K562 (cell line): ENCODE measurements at regions not wholly inside any gene's neighbourhood (a gene's known extent, or its start where the extent isn't known, plus 50 kb on each side); places are given as distances from the start of the nearest gene placed in this dataset.

ENCODE experiments used
- ATAC-seq: fragments of 200-7000 bp; cut with Tn5 transposase; 3 replicates; pipeline ENCODE4 v1.9.1; 2020; ENCODE audit warnings: moderate library complexity
- BruUV-seq: library from RNA; stranded (reverse); fragments of 400-500 nt; replicated peaks from 2 replicates; lab custom pipeline; 2021; lab: Mats Ljungman, UMichigan
- CTCF ChIA-PET: fragments of 300-600 bp; formaldehyde crosslinking; extraction: SDS; loops from one replicate; lab custom pipeline; 2021; ENCODE audit warnings: low intra/inter-chr PET ratio; lab: Yijun Ruan, JAX
- POLR2A ChIA-PET: fragments of 300-600, 350-650 bp; sonication (Branson Sonifier 250); formaldehyde crosslinking; extraction: SDS; loops from one replicate; lab custom pipeline; 2021; ENCODE audit warnings: antibody characterized with exemption, inconsistent platforms; lab: Yijun Ruan, JAX
- DNase-seq, 4 experiments: peaks; one replicate each; pipeline versions ENCODE4 v3.0.0 to v3.0.0-alpha.2; 2011 to 2018; ENCODE audit warnings: low spot score in 3 of 4, mixed read lengths in 3 of 4; ENCODE audit errors: extremely low read depth in 1 of 4
- FAIRE-seq: peaks from 2 replicates; lab custom pipeline; 2011; peaks lifted over from hg19 to GRCh38; lab: Jason Lieb, UNC
- H2AFZ ChIP-seq: 2 replicates; pipeline ENCODE4 v1.6.0; 2011; ENCODE audit warnings: low read depth, low read length, control low read depth, inconsistent platforms
- H3K27ac ChIP-seq: fragments of 200-600 bp; 3 replicates; pipeline ENCODE4 v1.8.0; 2011; ENCODE audit warnings: low read depth, mild to moderate bottlenecking, control low read depth, inconsistent platforms, low read length, moderate library complexity, mixed read lengths; ENCODE audit errors: extremely low read depth
- H3K27me3 ChIP-seq, 2 experiments: fragments of 300-600 bp in 1 of 2; 2 replicates in 1 of 2; 3 replicates in 1 of 2; pipeline versions ENCODE4 v1.6.0 to v1.8.0; 2011; ENCODE audit warnings: inconsistent platforms in 2 of 2, low read length in 2 of 2, mild to moderate bottlenecking in 1 of 2, mixed read lengths in 1 of 2, moderate library complexity in 1 of 2; ENCODE audit not compliant: control insufficient read depth in 2 of 2, insufficient read depth in 2 of 2
- H3K36me3 ChIP-seq: fragments of 300-600 bp; 3 replicates; pipeline ENCODE4 v1.8.0; 2011; ENCODE audit warnings: mild to moderate bottlenecking, low read length, inconsistent platforms; ENCODE audit not compliant: control insufficient read depth, insufficient read depth
- H3K4me1 ChIP-seq, 2 experiments: fragments of 200-600 bp in 1 of 2; replicated peaks in 1 of 2; 2 replicates in 1 of 2; 3 replicates in 1 of 2; pipeline versions ENCODE4 v1.5.1 to v1.8.0; 2011; ENCODE audit warnings: inconsistent platforms in 2 of 2, low read length in 2 of 2, mild to moderate bottlenecking in 1 of 2, mixed read lengths in 1 of 2, moderate library complexity in 1 of 2; ENCODE audit not compliant: control insufficient read depth in 2 of 2, insufficient read depth in 2 of 2
- H3K4me2 ChIP-seq: 2 replicates; pipeline ENCODE4 v1.6.1; 2011; ENCODE audit warnings: low read length, control low read depth, inconsistent platforms, mixed read lengths; ENCODE audit not compliant: insufficient read depth
- H3K4me3 ChIP-seq: fragments of 200-600 bp; sonication (generic), shearing (Covaris generic); 2 replicates; pipeline ENCODE4 v1.5.1; 2016; ENCODE audit warnings: control low read depth, inconsistent platforms
- H3K79me2 ChIP-seq: fragments of 200-600 bp; 3 replicates; pipeline ENCODE4 v1.8.0; 2011; ENCODE audit warnings: low read length, inconsistent platforms; ENCODE audit not compliant: control insufficient read depth, insufficient read depth
- H3K9ac ChIP-seq, 2 experiments: 2 replicates each; pipeline versions ENCODE4 v1.6.0 to v1.6.1; 2011; ENCODE audit warnings: low read depth in 2 of 2, low read length in 2 of 2, control low read depth in 1 of 2, inconsistent platforms in 1 of 2, mild to moderate bottlenecking in 1 of 2, mixed read lengths in 1 of 2; ENCODE audit not compliant: insufficient read depth in 1 of 2
- H3K9me1 ChIP-seq: one replicate; pipeline ENCODE4 v1.6.0; 2011; ENCODE audit warnings: inconsistent platforms, mild to moderate bottlenecking, low read length, moderate library complexity; ENCODE audit not compliant: control insufficient read depth, insufficient read depth
- H3K9me3 ChIP-seq: replicated peaks from 2 replicates; pipeline ENCODE4 v1.5.1; 2011; ENCODE audit warnings: low read depth, low read length, inconsistent platforms; ENCODE audit not compliant: control insufficient read depth, insufficient read depth
- H4K20me1 ChIP-seq: replicated peaks from 2 replicates; pipeline ENCODE4 v1.6.1; 2011; ENCODE audit warnings: low read length, inconsistent platforms, mixed read lengths; ENCODE audit not compliant: control insufficient read depth, insufficient read depth
- GTF2E2 ChIP-seq: fragments of 200-800 bp; sonication (Bioruptor generic); IDR thresholded peaks from 2 replicates; pipeline ENCODE4 v1.6.1; 2016; ENCODE audit warnings: missing genetic modification characterization, missing compliant biosample characterization
- IRF2 ChIP-seq: sonication (generic); formaldehyde crosslinking; IDR thresholded peaks from 2 replicates; pipeline ENCODE4 v1.8.1; 2022; ENCODE audit warnings: mild to moderate bottlenecking, missing genetic modification reagents
- XRCC4 ChIP-seq: IDR thresholded peaks from one replicate; pipeline ENCODE4 v1.6.1; 2011; ENCODE audit not compliant: insufficient read depth, insufficient read length; ENCODE audit errors: extremely low read depth
- ZEB2 ChIP-seq: fragments of 450-650 bp; IDR thresholded peaks from 2 replicates; pipeline ENCODE4 v1.6.1; 2016
- ZNF324 ChIP-seq: fragments of 250-450 bp; sonication (Bioruptor Pico); IDR thresholded peaks from 2 replicates; pipeline ENCODE4 v1.4.0; 2020; ENCODE audit warnings: mild to moderate bottlenecking
- ZNF384 ChIP-seq: IDR thresholded peaks from 2 replicates; pipeline ENCODE4 v1.6.1; 2012; ENCODE audit warnings: low read depth, low read length, improper control_type of control experiment
- WGBS: fragments of 100-300 bp; shearing (Covaris generic); methylation state at CpG from one replicate; pipeline ENCODE4 v1.1.6; 2016; ENCODE audit warnings: low coverage, mixed read lengths; ENCODE audit not compliant: insufficient coverage; ENCODE audit errors: missing lambda C conversion rate; 5-methylcytosine and 5-hydroxymethylcytosine counted together
- in situ Hi-C: fragments of 300-500 bp; cut with MboI; formaldehyde crosslinking; loops from 4 replicates; pipeline ENCODE4 v1.15.0; 2018; ENCODE audit warnings: inconsistent platforms, mixed read lengths
- intact Hi-C: fragments of 100-400 bp; cut with micrococcal nuclease; formaldehyde crosslinking; loops from 2 replicates; pipeline ENCODE4 v1.14.2; 2022
- TF ChIP-seq, protein P1 (sequence below): fragments of 250-450 bp; sonication (Bioruptor Pico); IDR thresholded peaks from 2 replicates; pipeline ENCODE4 v1.9.0; 2021; ENCODE audit warnings: mild to moderate bottlenecking
- TF ChIP-seq, protein P2 (sequence below): IDR thresholded peaks from 2 replicates; pipeline ENCODE4 v1.6.1; 2011; ENCODE audit warnings: borderline replicate concordance, low read depth, mild to moderate bottlenecking, moderate library complexity, low read length; ENCODE audit not compliant: insufficient read depth, poor library complexity, severe bottlenecking
- TF ChIP-seq, protein P3 (sequence below): fragments of 250-450 bp; sonication (Bioruptor Pico); IDR thresholded peaks from 2 replicates; pipeline ENCODE4 v1.8.0; 2022; ENCODE audit warnings: inconsistent platforms, mild to moderate bottlenecking, moderate library complexity, borderline replicate concordance

DNA sequence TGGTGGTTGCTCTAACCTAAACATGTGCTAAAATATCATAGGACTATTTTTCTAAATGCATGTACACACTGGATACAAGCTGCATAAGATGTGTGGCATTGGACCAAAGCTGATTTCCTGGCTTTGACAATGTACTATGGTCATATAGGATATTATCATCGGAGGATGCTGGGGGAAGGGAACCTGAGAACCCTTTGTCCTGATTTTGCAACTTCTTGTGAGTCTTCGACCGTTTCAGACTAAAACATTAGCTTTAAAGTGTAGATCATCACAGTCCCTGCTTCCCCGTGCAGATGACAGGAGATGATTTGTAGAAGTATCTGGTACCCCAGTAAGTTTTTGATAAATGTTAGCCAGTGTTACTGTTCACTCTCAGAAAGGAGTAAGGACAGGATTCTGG lies 554.7 kb downstream of the MIAT start:
- peaks cover 0 to 8% of the 10 kb centered on the region in 2 experiments; a peak in 1 of 5 replicates for H3K27me3 ChIP-seq
- no peak for FAIRE-seq
- no peak overlapping the region for H3K27ac ChIP-seq
- WGBS: 0% methylated on average over 4 of the region's 4 CpGs
- no peak overlapping the region for H3K4me3 ChIP-seq
- intact Hi-C loops (no loop called here), in situ Hi-C loops (no loop called here)
- H2AFZ ChIP-seq: no peak overlapping the region
- H3K4me2 ChIP-seq: no peak overlapping the region
- BruUV-seq: no TSS peak
- H3K9ac ChIP-seq: no peak overlapping the region
- H3K9me1 ChIP-seq: no peaks in the 10 kb centered on the region
- CTCF ChIA-PET: no interaction called here
- no peak for DNase-seq
- POLR2A ChIA-PET: no interaction called here
- no peaks in the 10 kb centered on the region for H3K4me1 ChIP-seq
- H3K36me3 ChIP-seq: no peaks in the 10 kb centered on the region
- H4K20me1 ChIP-seq: no peaks in the 10 kb centered on the region; the same call in 1 of the 2 replicates
- no peak for ATAC-seq
- no peaks in the 10 kb centered on the region for H3K9me3 ChIP-seq
- no peaks in the 10 kb centered on the region for H3K79me2 ChIP-seq
- TF ChIP-seq XRCC4 (no peak), ZNF324 (CRISPR knock-in tag) (no peak), IRF2 (no peak), ZEB2 (no peak), GTF2E2 (tag) (no peak), ZNF384 (no peak)
- TF ChIP-seq, protein P1, sequence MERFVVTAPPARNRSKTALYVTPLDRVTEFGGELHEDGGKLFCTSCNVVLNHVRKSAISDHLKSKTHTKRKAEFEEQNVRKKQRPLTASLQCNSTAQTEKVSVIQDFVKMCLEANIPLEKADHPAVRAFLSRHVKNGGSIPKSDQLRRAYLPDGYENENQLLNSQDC (CRISPR knock-in tag): no peak
- TF ChIP-seq, protein P2, sequence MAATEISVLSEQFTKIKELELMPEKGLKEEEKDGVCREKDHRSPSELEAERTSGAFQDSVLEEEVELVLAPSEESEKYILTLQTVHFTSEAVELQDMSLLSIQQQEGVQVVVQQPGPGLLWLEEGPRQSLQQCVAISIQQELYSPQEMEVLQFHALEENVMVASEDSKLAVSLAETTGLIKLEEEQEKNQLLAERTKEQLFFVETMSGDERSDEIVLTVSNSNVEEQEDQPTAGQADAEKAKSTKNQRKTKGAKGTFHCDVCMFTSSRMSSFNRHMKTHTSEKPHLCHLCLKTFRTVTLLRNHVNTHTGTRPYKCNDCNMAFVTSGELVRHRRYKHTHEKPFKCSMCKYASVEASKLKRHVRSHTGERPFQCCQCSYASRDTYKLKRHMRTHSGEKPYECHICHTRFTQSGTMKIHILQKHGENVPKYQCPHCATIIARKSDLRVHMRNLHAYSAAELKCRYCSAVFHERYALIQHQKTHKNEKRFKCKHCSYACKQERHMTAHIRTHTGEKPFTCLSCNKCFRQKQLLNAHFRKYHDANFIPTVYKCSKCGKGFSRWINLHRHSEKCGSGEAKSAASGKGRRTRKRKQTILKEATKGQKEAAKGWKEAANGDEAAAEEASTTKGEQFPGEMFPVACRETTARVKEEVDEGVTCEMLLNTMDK: no peak
- TF ChIP-seq, protein P3, sequence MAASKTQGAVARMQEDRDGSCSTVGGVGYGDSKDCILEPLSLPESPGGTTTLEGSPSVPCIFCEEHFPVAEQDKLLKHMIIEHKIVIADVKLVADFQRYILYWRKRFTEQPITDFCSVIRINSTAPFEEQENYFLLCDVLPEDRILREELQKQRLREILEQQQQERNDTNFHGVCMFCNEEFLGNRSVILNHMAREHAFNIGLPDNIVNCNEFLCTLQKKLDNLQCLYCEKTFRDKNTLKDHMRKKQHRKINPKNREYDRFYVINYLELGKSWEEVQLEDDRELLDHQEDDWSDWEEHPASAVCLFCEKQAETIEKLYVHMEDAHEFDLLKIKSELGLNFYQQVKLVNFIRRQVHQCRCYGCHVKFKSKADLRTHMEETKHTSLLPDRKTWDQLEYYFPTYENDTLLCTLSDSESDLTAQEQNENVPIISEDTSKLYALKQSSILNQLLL: no peak
